ENCODE measurements at regions not wholly inside any gene's neighbourhood (a gene's known extent, or its start where the extent isn't known, plus 50 kb on each side); places are given as distances from the start of the nearest gene placed in this dataset.

- no peak for ATAC-seq
- no peak for TF ChIP-seq CREB5 (CRISPR knock-in tag; IDR thresholded peaks at IDR 0.05; ENCODE audit: low read depth)
- no peak for TF ChIP-seq ZC3H10 (CRISPR knock-in tag; IDR thresholded peaks at IDR 0.05)
- no peak for TF ChIP-seq ZNF565 (CRISPR knock-in tag; conservative IDR thresholded peaks at IDR 0.05; ENCODE audit: low read depth)
- no peak for TF ChIP-seq ISL1 (CRISPR knock-in tag; IDR thresholded peaks at IDR 0.05)
- no peak for TF ChIP-seq ZFP30 (CRISPR knock-in tag; IDR thresholded peaks at IDR 0.05)
- no peak for TF ChIP-seq POU6F1 (CRISPR knock-in tag; IDR thresholded peaks at IDR 0.05; ENCODE audit: borderline replicate concordance, low read depth)
- TF ChIP-seq BACH2 (CRISPR knock-in tag; IDR thresholded peaks at IDR 0.05; ENCODE audit: borderline replicate concordance): no peak
- TF ChIP-seq TCF4 (CRISPR knock-in tag; IDR thresholded peaks at IDR 0.05; ENCODE audit: borderline replicate concordance): no peak
- TF ChIP-seq ESRRG (CRISPR knock-in tag; IDR thresholded peaks at IDR 0.05): no peak
- TF ChIP-seq SNAI2 (CRISPR knock-in tag; IDR thresholded peaks at IDR 0.05): no peak
- no peak for TF ChIP-seq CSDC2 (CRISPR knock-in tag; IDR thresholded peaks at IDR 0.05)
- no peak for TF ChIP-seq OSR1 (CRISPR knock-in tag; IDR thresholded peaks at IDR 0.05)
- TF ChIP-seq TSHZ2 (CRISPR knock-in tag; IDR thresholded peaks at IDR 0.05): no peak
- no peak for TF ChIP-seq ZNF8 (CRISPR knock-in tag; IDR thresholded peaks at IDR 0.05)
- no peak for TF ChIP-seq PPARA (CRISPR knock-in tag; IDR thresholded peaks at IDR 0.05; ENCODE audit: borderline replicate concordance)
- no peak for TF ChIP-seq CSRNP3 (CRISPR knock-in tag; IDR thresholded peaks at IDR 0.05)
- TF ChIP-seq ARNTL (CRISPR knock-in tag; IDR thresholded peaks at IDR 0.05; ENCODE audit: borderline replicate concordance, low read depth): no peak
- no peak for TF ChIP-seq PATZ1 (CRISPR knock-in tag; IDR thresholded peaks at IDR 0.05; ENCODE audit: borderline replicate concordance)
- no peak for TF ChIP-seq ZFP3 (CRISPR knock-in tag; IDR thresholded peaks at IDR 0.05)
These were observed 101.1 kb upstream of the FHIT start for GRCh38 chr3:61352306-61352705.

- TF ChIP-seq ZNF70 (CRISPR knock-in tag; IDR thresholded peaks at IDR 0.05) (no peak), ARNTL (CRISPR knock-in tag; IDR thresholded peaks at IDR 0.05; ENCODE audit: borderline replicate concordance, low read depth) (no peak), OSR1 (CRISPR knock-in tag; IDR thresholded peaks at IDR 0.05) (no peak), ISL1 (CRISPR knock-in tag; IDR thresholded peaks at IDR 0.05) (no peak), ZNF565 (CRISPR knock-in tag; conservative IDR thresholded peaks at IDR 0.05; ENCODE audit: low read depth) (no peak), TSHZ2 (CRISPR knock-in tag; IDR thresholded peaks at IDR 0.05) (no peak), TOX (CRISPR knock-in tag; IDR thresholded peaks at IDR 0.05; ENCODE audit: borderline replicate concordance) (no peak), ZFP3 (CRISPR knock-in tag; IDR thresholded peaks at IDR 0.05) (no peak), SNAI2 (CRISPR knock-in tag; IDR thresholded peaks at IDR 0.05) (no peak), POU6F1 (CRISPR knock-in tag; IDR thresholded peaks at IDR 0.05; ENCODE audit: borderline replicate concordance, low read depth) (no peak), CSDC2 (CRISPR knock-in tag; IDR thresholded peaks at IDR 0.05) (no peak), ZFP30 (CRISPR knock-in tag; IDR thresholded peaks at IDR 0.05) (no peak), PPARA (CRISPR knock-in tag; IDR thresholded peaks at IDR 0.05; ENCODE audit: borderline replicate concordance) (no peak)
- no peak for ATAC-seq
These were observed 102.1 kb upstream of the FHIT start for GRCh38 chr3:61353382-61353781.
